MM.1S (cell line): ENCODE measurements at regions not wholly inside any gene's neighbourhood (a gene's known extent, or its start where the extent isn't known, plus 50 kb on each side); places are given as distances from the start of the nearest gene placed in this dataset.

Experiments
- DNase-seq: peaks from one replicate; pipeline ENCODE4 v3.0.0-alpha.2; 2015
- H2AFZ ChIP-seq: fragments of 300-600 bp; sonication (generic); 2 replicates; pipeline ENCODE4 v1.6.0; 2016; ENCODE audit warnings: antibody characterized with exemption, low read length
- H3F3A ChIP-seq: fragments of 300-600 bp; sonication (generic); 2 replicates; pipeline ENCODE4 v1.6.1; 2016; ENCODE audit warnings: mild to moderate bottlenecking, antibody characterized with exemption, low read length, moderate library complexity, mixed read lengths; ENCODE audit not compliant: insufficient read depth
- H3K27ac ChIP-seq: fragments of 300-600 bp; sonication (generic); 2 replicates; pipeline ENCODE4 v1.5.1; 2016; ENCODE audit warnings: mild to moderate bottlenecking, low read length
- H3K27me3 ChIP-seq: fragments of 300-600 bp; sonication (generic); replicated peaks from 2 replicates; pipeline ENCODE4 v1.6.0; 2016; ENCODE audit warnings: low read length; ENCODE audit not compliant: insufficient read depth
- H3K36me3 ChIP-seq: fragments of 300-600 bp; sonication (generic); replicated peaks from 2 replicates; pipeline ENCODE4 v1.6.1; 2016; ENCODE audit warnings: mild to moderate bottlenecking, low read length, mixed read lengths; ENCODE audit not compliant: insufficient read depth
- H3K4me1 ChIP-seq: fragments of 300-600 bp; sonication (generic); 2 replicates; pipeline ENCODE4 v1.6.1; 2016; ENCODE audit warnings: low read length, mixed read lengths
- H3K4me2 ChIP-seq: fragments of 300-600 bp; sonication (generic); 2 replicates; pipeline ENCODE4 v1.6.0; 2016; ENCODE audit warnings: low read depth, low read length
- H3K4me3 ChIP-seq: fragments of 300-600 bp; sonication (generic); 2 replicates; pipeline ENCODE4 v1.5.1; 2016; ENCODE audit warnings: low read length, mixed read lengths
- H3K79me2 ChIP-seq: fragments of 300-600 bp; sonication (generic); 2 replicates; pipeline ENCODE4 v1.6.1; 2016; ENCODE audit warnings: mixed run types, low read length, mixed read lengths
- H3K9ac ChIP-seq: fragments of 300-600 bp; sonication (generic); 2 replicates; pipeline ENCODE4 v1.6.1; 2016; ENCODE audit warnings: low read length, mixed read lengths
- H3K9me2 ChIP-seq: fragments of 300-600 bp; sonication (generic); replicated peaks from 2 replicates; pipeline ENCODE4 v1.6.1; 2016; ENCODE audit warnings: mild to moderate bottlenecking, low read length, mixed read lengths; ENCODE audit not compliant: insufficient read depth
- H3K9me3 ChIP-seq: fragments of 300-600 bp; sonication (generic); replicated peaks from 2 replicates; pipeline ENCODE4 v1.6.1; 2016; ENCODE audit warnings: mild to moderate bottlenecking, low read length, mixed read lengths; ENCODE audit not compliant: insufficient read depth
- H4K20me1 ChIP-seq: fragments of 300-600 bp; sonication (generic); 2 replicates; pipeline ENCODE4 v1.6.1; 2016; ENCODE audit warnings: mild to moderate bottlenecking, low read length, moderate library complexity, mixed read lengths; ENCODE audit not compliant: insufficient read depth
- EZH2 ChIP-seq: fragments of 300-600 bp; sonication (generic); optimal IDR thresholded peaks from 2 replicates; pipeline ENCODE3; 2017; ENCODE audit warnings: low read depth, mild to moderate bottlenecking, antibody characterized with exemption, low read length, mixed read lengths
- EZH2phosphoT487 ChIP-seq: fragments of 300-600 bp; sonication (generic); IDR thresholded peaks from 2 replicates; pipeline ENCODE4 v1.6.1; 2018; ENCODE audit warnings: antibody characterized with exemption, low read length
- TF ChIP-seq, protein P1 (sequence below): fragments of 300-600 bp; sonication (generic); IDR thresholded peaks from 2 replicates; pipeline ENCODE4 v1.5.1; 2016; ENCODE audit warnings: antibody characterized with exemption, low read length, mixed read lengths

DNA sequence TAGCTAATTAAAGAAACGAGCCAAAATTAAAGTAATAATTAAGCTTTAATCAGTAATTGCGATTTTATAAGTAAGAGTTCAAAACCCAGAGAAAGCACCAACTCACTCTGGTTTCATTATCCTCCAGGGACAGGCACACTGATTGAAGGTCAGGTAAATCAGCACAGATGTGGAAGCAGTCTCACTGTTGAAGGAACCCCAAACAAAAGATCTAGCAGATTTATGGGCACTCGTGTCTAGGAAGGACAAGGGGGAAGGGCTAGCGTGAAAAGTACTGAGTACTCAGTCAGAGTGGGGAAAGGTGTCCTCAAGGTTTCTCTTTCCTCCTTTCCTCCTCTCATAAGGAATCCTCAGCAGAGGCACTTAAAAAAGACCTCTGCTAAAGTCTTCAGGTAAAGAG, 320.1 kb downstream of the PYDC2 start:
- H3K4me3 ChIP-seq: no peak overlapping the region
- H3F3A ChIP-seq: no peaks in the 10 kb centered on the region
- TF ChIP-seq EZH2 (no peak), EZH2phosphoT487 (no peak)
- TF ChIP-seq, protein P1, sequence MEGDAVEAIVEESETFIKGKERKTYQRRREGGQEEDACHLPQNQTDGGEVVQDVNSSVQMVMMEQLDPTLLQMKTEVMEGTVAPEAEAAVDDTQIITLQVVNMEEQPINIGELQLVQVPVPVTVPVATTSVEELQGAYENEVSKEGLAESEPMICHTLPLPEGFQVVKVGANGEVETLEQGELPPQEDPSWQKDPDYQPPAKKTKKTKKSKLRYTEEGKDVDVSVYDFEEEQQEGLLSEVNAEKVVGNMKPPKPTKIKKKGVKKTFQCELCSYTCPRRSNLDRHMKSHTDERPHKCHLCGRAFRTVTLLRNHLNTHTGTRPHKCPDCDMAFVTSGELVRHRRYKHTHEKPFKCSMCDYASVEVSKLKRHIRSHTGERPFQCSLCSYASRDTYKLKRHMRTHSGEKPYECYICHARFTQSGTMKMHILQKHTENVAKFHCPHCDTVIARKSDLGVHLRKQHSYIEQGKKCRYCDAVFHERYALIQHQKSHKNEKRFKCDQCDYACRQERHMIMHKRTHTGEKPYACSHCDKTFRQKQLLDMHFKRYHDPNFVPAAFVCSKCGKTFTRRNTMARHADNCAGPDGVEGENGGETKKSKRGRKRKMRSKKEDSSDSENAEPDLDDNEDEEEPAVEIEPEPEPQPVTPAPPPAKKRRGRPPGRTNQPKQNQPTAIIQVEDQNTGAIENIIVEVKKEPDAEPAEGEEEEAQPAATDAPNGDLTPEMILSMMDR: no peak
- H3K9me3 ChIP-seq: no peaks in the 10 kb centered on the region
- H3K9me2 ChIP-seq: no peaks in the 10 kb centered on the region
- no peak overlapping the region for H3K27ac ChIP-seq
- no peaks in the 10 kb centered on the region for H3K79me2 ChIP-seq
- no peak overlapping the region for H3K9ac ChIP-seq
- no peak overlapping the region for H3K4me2 ChIP-seq
- no peaks in the 10 kb centered on the region for H3K36me3 ChIP-seq
- no peak overlapping the region for H2AFZ ChIP-seq
- no peaks in the 10 kb centered on the region for H3K4me1 ChIP-seq
- no peaks in the 10 kb centered on the region for H3K27me3 ChIP-seq
- no peaks in the 10 kb centered on the region for H4K20me1 ChIP-seq
- DNase-seq: no peak

DNA sequence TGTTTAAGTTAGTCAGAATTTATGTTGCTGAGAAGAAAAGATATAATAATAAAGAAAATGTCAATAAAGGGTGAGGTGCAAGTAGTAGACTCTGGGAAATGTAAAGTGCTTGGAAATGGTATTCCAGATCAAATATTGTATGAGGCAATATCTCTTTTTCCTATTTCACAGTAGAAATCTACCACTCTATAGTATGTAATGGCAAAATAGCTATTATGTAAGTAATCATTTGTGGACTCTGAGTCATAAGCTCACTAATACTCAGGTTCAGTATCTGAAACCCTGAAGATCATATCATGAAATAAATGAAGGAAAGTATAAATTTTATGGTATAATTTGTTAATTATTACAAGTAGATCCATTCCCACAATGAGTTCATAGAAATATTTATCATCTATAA, 322.1 kb downstream of the PYDC2 start:
- no peaks in the 10 kb centered on the region for H3K9me3 ChIP-seq
- no peaks in the 10 kb centered on the region for H3K4me1 ChIP-seq
- no peaks in the 10 kb centered on the region for H3K36me3 ChIP-seq
- no peak overlapping the region for H3K4me3 ChIP-seq
- no peaks in the 10 kb centered on the region for H3F3A ChIP-seq
- H4K20me1 ChIP-seq: no peaks in the 10 kb centered on the region
- DNase-seq: no peak
- H3K27ac ChIP-seq: no peak overlapping the region
- no peak overlapping the region for H2AFZ ChIP-seq
- TF ChIP-seq, protein P1: no peak
- TF ChIP-seq EZH2phosphoT487 (no peak), EZH2 (no peak)
- H3K9ac ChIP-seq: no peak overlapping the region
- H3K79me2 ChIP-seq: no peaks in the 10 kb centered on the region
- H3K27me3 ChIP-seq: no peaks in the 10 kb centered on the region
- H3K4me2 ChIP-seq: no peak overlapping the region
- no peaks in the 10 kb centered on the region for H3K9me2 ChIP-seq

DNA sequence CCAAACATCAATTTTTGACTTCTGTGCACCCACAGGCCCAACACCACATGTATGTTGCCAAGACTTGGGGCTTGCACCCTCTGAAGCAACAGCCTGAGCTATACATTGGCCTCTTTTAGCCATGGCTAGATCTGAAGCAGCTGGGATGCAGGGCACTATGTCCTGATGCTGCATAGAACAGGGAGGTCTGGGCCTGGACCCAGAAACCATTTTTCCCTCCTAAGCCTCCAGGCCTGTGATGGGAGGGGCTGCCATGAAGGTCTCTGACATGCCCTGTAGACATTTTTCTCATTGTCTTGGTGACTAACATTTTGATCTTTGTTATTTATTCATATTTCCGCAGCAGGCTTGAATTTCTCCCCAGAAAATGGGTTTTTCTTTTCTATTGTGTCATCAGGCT, 330.0 kb downstream of the PYDC2 start:
- TF ChIP-seq, protein P1: no peak
- no peak for TF ChIP-seq EZH2
- TF ChIP-seq EZH2phosphoT487: no peak
- no peaks in the 10 kb centered on the region for H3K36me3 ChIP-seq

DNA sequence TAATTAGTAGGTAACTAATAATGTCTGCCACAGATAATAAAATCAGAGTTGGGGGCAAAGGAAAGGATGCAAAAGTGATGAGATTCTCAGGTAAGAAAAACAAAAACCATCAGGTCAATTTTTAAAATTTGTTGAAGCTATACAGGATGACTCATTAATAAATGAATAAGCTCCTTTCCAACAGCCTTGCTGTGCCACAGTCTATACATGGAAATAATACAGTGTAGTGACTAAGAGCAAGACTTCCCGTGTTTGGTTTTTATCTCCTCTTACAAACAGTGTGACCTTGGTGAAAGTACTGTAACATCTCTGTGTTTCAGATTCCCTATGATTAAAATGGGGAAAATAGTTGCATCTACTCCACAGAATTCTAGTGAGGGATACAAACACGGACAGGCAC, 331.6 kb downstream of the PYDC2 start:
- H3K4me3 ChIP-seq: no peak overlapping the region
- no peak overlapping the region for H3K4me2 ChIP-seq
- no peak overlapping the region for H3K9ac ChIP-seq
- H3K9me2 ChIP-seq: no peaks in the 10 kb centered on the region
- H3K9me3 ChIP-seq: no peaks in the 10 kb centered on the region
- no peak for DNase-seq
- H3K27ac ChIP-seq: no peak overlapping the region
- H3K4me1 ChIP-seq: no peaks in the 10 kb centered on the region
- H4K20me1 ChIP-seq: no peaks in the 10 kb centered on the region; the same call in 1 of the 2 replicates
- H3F3A ChIP-seq: no peaks in the 10 kb centered on the region
- no peak overlapping the region for H2AFZ ChIP-seq
- no peaks in the 10 kb centered on the region for H3K79me2 ChIP-seq
- H3K27me3 ChIP-seq: no peaks in the 10 kb centered on the region
- no peak for TF ChIP-seq EZH2phosphoT487
- TF ChIP-seq, protein P1: no peak
- TF ChIP-seq EZH2: no peak
- no peaks in the 10 kb centered on the region for H3K36me3 ChIP-seq

More for the DNA sequence above, 330.0 kb downstream of the PYDC2 start:
- Histone ChIP-seq H3K4me1 (no peaks in the 10 kb centered on the region), H3K79me2 (no peaks in the 10 kb centered on the region), H3K4me2 (no peak overlapping the region), H3K9me2 (no peaks in the 10 kb centered on the region), H3K27me3 (no peaks in the 10 kb centered on the region), H3K9ac (no peak overlapping the region), H3K9me3 (no peaks in the 10 kb centered on the region), H3K27ac (no peak overlapping the region), H3K4me3 (no peak overlapping the region), H2AFZ (no peak overlapping the region), H4K20me1 (no peaks in the 10 kb centered on the region; the same call in 1 of the 2 replicates), H3F3A (no peaks in the 10 kb centered on the region)
- no peak for DNase-seq
